Sigmoid colon (tissue), 4 donors: ENCODE measurements at regions not wholly inside any gene's neighbourhood (a gene's known extent, or its start where the extent isn't known, plus 50 kb on each side); places are given as distances from the start of the nearest gene placed in this dataset.

ENCODE experiments used
- CTCF ChIP-seq, 4 experiments: fragments of 450-650 bp in 3 of 4; fragments of 200-600 bp in 1 of 4; IDR thresholded peaks; one replicate each; pipeline ENCODE4 v1.5.1; 2016 to 2019; ENCODE audit warnings: antibody characterized with exemption in 4 of 4, mild to moderate bottlenecking in 3 of 4, moderate library complexity in 2 of 4
- POLR2A ChIP-seq, 2 donors: fragments of 450-650 bp; IDR thresholded peaks; one replicate each; pipeline ENCODE4 v1.6.1; 2016; ENCODE audit warnings: antibody characterized with exemption in 2 of 2, mild to moderate bottlenecking in 2 of 2, moderate library complexity in 2 of 2
- POLR2AphosphoS5 ChIP-seq, 4 donors: sonication (generic); formaldehyde crosslinking; IDR thresholded peaks; one replicate each; pipeline ENCODE4 v1.6.1; 2017; ENCODE audit warnings: antibody characterized with exemption in 4 of 4

GRCh38 chr2:220365023-220365422 is 737.6 kb downstream of the SLC4A3 start:
- TF ChIP-seq POLR2A (IDR thresholded peaks at IDR 0.05) (no peak), CTCF (IDR thresholded peaks at IDR 0.05) (no peak), POLR2AphosphoS5 (IDR thresholded peaks at IDR 0.05) (no peak)
